Thymus (tissue), 11 donors: ENCODE measurements at regions not wholly inside any gene's neighbourhood (a gene's known extent, or its start where the extent isn't known, plus 50 kb on each side); places are given as distances from the start of the nearest gene placed in this dataset.
"Not testable (repeated sequence)": the region's sequence is repeated elsewhere in the genome, so short reads cannot be mapped to it uniquely, and the experiment has no call there.

Experiments
- DNase-seq, 9 donors: peaks; one replicate each; pipeline ENCODE4 v3.0.0-alpha.2; 2013; ENCODE audit warnings: low spot score in 9 of 9, low read depth in 6 of 9, missing footprints in 1 of 9
- H3K27ac ChIP-seq, 2 donors: one replicate each; pipeline ENCODE4 v1.5.1; 2013; ENCODE audit warnings: control low read depth in 1 of 2, low read depth in 1 of 2, low read length in 1 of 2, mild to moderate bottlenecking in 1 of 2, moderate library complexity in 1 of 2
- H3K27me3 ChIP-seq, 2 donors: one replicate each; pipeline ENCODE4 v1.5.1; 2013; ENCODE audit warnings: low read length in 1 of 2; ENCODE audit not compliant: control insufficient read depth in 2 of 2, insufficient read depth in 1 of 2
- H3K36me3 ChIP-seq, 2 donors: one replicate each; pipeline ENCODE4 v1.5.1; 2013; ENCODE audit warnings: low read length in 1 of 2, mild to moderate bottlenecking in 1 of 2, moderate library complexity in 1 of 2; ENCODE audit not compliant: control insufficient read depth in 2 of 2, insufficient read depth in 2 of 2
- H3K4me1 ChIP-seq, 2 donors: one replicate each; pipeline ENCODE4 v1.5.1; 2013; ENCODE audit warnings: low read length in 2 of 2; ENCODE audit not compliant: control insufficient read depth in 2 of 2, insufficient read depth in 2 of 2
- H3K4me3 ChIP-seq, 2 donors: one replicate each; pipeline ENCODE4 v1.5.1; 2013; ENCODE audit warnings: low read length in 2 of 2, control low read depth in 1 of 2, mild to moderate bottlenecking in 1 of 2
- H3K9me3 ChIP-seq, 2 donors: one replicate each; pipeline ENCODE4 v1.5.1; 2013; ENCODE audit warnings: low read length in 1 of 2, mild to moderate bottlenecking in 1 of 2; ENCODE audit not compliant: control insufficient read depth in 2 of 2, insufficient read depth in 1 of 2
- WGBS: extraction: QIAGEN DNeasy Blood & Tissue Kit; methylation state at CpG from one replicate; pipeline ENCODE4 v1.1.7; 2013; 5-methylcytosine and 5-hydroxymethylcytosine counted together
- donor health status: healthy.

GRCh38 chr5:104840284-104840683 is 1277.7 kb upstream of the NUDT12 start:
- Histone ChIP-seq H3K36me3 (no peaks in the 10 kb centered on the region), H3K4me1 (no peaks in the 10 kb centered on the region), H3K27ac (no peak overlapping the region), H3K4me3 (no peak overlapping the region), H3K27me3 (no peaks in the 10 kb centered on the region), H3K9me3 (peaks cover 0 to 2% of the 10 kb centered on the region in 2 donors)
- 88% methylated on average over 1 of the region's 1 CpG for WGBS
- no peak for DNase-seq

GRCh38 chr5:104831515-104831914 is 1268.9 kb upstream of the NUDT12 start:
- DNase-seq, H3K27me3 ChIP-seq, H3K9me3 ChIP-seq, H3K4me1 ChIP-seq, H3K4me3 ChIP-seq, H3K27ac ChIP-seq, H3K36me3 ChIP-seq: not testable (repeated sequence)
- 96% methylated on average over 3 of the region's 3 CpGs for WGBS

- Histone ChIP-seq H3K4me1 (no peaks in the 10 kb centered on the region), H3K36me3 (no peaks in the 10 kb centered on the region), H3K27ac (no peak overlapping the region), H3K27me3 (no peaks in the 10 kb centered on the region), H3K4me3 (no peak overlapping the region), H3K9me3 (no peaks in the 10 kb centered on the region)
- no peak for DNase-seq
These were observed 1259.0 kb upstream of the NUDT12 start for GRCh38 chr5:104821606-104822005.

- no peak overlapping the region for H3K27ac ChIP-seq
- no peaks in the 10 kb centered on the region for H3K9me3 ChIP-seq
- DNase-seq = no peak
- WGBS = 90% methylated on average over 1 of the region's 1 CpG
- H3K4me1 ChIP-seq = no peaks in the 10 kb centered on the region
- H3K36me3 ChIP-seq = no peaks in the 10 kb centered on the region
- H3K4me3 ChIP-seq = no peak overlapping the region
- H3K27me3 ChIP-seq = no peaks in the 10 kb centered on the region
These were observed 1254.5 kb upstream of the NUDT12 start for GRCh38 chr5:104817127-104817526.

- Histone ChIP-seq H3K9me3 (peaks cover 0 to under 1% of the 10 kb centered on the region in 2 donors), H3K4me3 (no peak overlapping the region), H3K36me3 (no peaks in the 10 kb centered on the region), H3K4me1 (no peaks in the 10 kb centered on the region), H3K27me3 (no peaks in the 10 kb centered on the region), H3K27ac (no peak overlapping the region)
- WGBS = 70% methylated on average over 1 of the region's 1 CpG
- no peak for DNase-seq
These were observed 1252.6 kb upstream of the NUDT12 start for GRCh38 chr5:104815212-104815611.

GRCh38 chr5:104800440-104801048 is 1238.0 kb upstream of the NUDT12 start:
- WGBS = 71% methylated on average over 4 of the region's 4 CpGs
- no peaks in the 10 kb centered on the region for H3K27me3 ChIP-seq
- H3K36me3 ChIP-seq = no peaks in the 10 kb centered on the region
- no peaks in the 10 kb centered on the region for H3K4me1 ChIP-seq
- no peak for DNase-seq
- H3K4me3 ChIP-seq = no peak overlapping the region
- no peak overlapping the region for H3K27ac ChIP-seq
- H3K9me3 ChIP-seq = no peaks in the 10 kb centered on the region

- H3K9me3 ChIP-seq = no peaks in the 10 kb centered on the region
- H3K36me3 ChIP-seq = no peaks in the 10 kb centered on the region
- no peak overlapping the region for H3K4me3 ChIP-seq
- H3K27me3 ChIP-seq = no peaks in the 10 kb centered on the region
- no peak for DNase-seq
- no peak overlapping the region for H3K27ac ChIP-seq
- H3K4me1 ChIP-seq = no peaks in the 10 kb centered on the region
These were observed 1231.1 kb upstream of the NUDT12 start for GRCh38 chr5:104793755-104794080.

- no peak overlapping the region for H3K4me3 ChIP-seq
- no peaks in the 10 kb centered on the region for H3K27me3 ChIP-seq
- H3K4me1 ChIP-seq = no peaks in the 10 kb centered on the region
- H3K27ac ChIP-seq = no peak overlapping the region
- 87% methylated on average over 4 of the region's 4 CpGs for WGBS
- H3K9me3 ChIP-seq = peaks cover 0 to 2% of the 10 kb centered on the region in 2 donors
- H3K36me3 ChIP-seq = no peaks in the 10 kb centered on the region
- DNase-seq = no peak
These were observed 1230.6 kb upstream of the NUDT12 start for GRCh38 chr5:104793031-104793754.

GRCh38 chr5:104789366-104789765 is 1226.8 kb upstream of the NUDT12 start:
- 84% methylated on average over 1 of the region's 1 CpG for WGBS
- DNase-seq = no peak
- H3K4me1 ChIP-seq = no peaks in the 10 kb centered on the region

More at GRCh38 chr5:104789366-104789765, 1226.8 kb upstream of the NUDT12 start:
- no peaks in the 10 kb centered on the region for H3K27me3 ChIP-seq
- no peaks in the 10 kb centered on the region for H3K36me3 ChIP-seq
- H3K27ac ChIP-seq = no peak overlapping the region
- no peak overlapping the region for H3K4me3 ChIP-seq
- H3K9me3 ChIP-seq = peaks cover 0 to 7% of the 10 kb centered on the region in 2 donors
